IMR-90 (cell line): ENCODE measurements at regions not wholly inside any gene's neighbourhood (a gene's known extent, or its start where the extent isn't known, plus 50 kb on each side); places are given as distances from the start of the nearest gene placed in this dataset.

ENCODE experiments used
- ATAC-seq: fragments of 200-7000 bp; cut with Tn5 transposase; 2 replicates; pipeline ENCODE4 v1.9.1; 2020; ENCODE audit warnings: low read depth, mild to moderate bottlenecking, moderate library complexity
- BruUV-seq: library from RNA; stranded (reverse); fragments of 400-500 nt; replicated peaks from 2 replicates; lab custom pipeline; 2021; lab: Mats Ljungman, UMichigan
- CTCF ChIA-PET: fragments of 300-600 bp; formaldehyde crosslinking; extraction: SDS; loops from one replicate; lab custom pipeline; 2021; ENCODE audit warnings: antibody characterized with exemption; lab: Yijun Ruan, JAX
- POLR2A ChIA-PET: fragments of 300-600 bp; sonication (Branson Sonifier 250); formaldehyde crosslinking; loops from one replicate; lab custom pipeline; 2022; ENCODE audit warnings: antibody characterized with exemption; ENCODE audit not compliant: unreplicated experiment; lab: Charles Lee
- DNase-seq: peaks from one replicate; pipeline ENCODE4 v3.0.0; 2013
- H2AFZ ChIP-seq: replicated peaks from 2 replicates; pipeline ENCODE3; 2013; ENCODE audit warnings: low read length, mild to moderate bottlenecking; ENCODE audit not compliant: poor library complexity
- H2AK5ac ChIP-seq: 2 replicates; pipeline ENCODE4 v1.6.1; 2013; ENCODE audit warnings: low read depth, low read length, inconsistent platforms
- H2AK9ac ChIP-seq: replicated peaks from 2 replicates; pipeline ENCODE3; 2013; ENCODE audit warnings: mild to moderate bottlenecking, low read depth, low read length, moderate library complexity; ENCODE audit not compliant: poor library complexity
- H2BK120ac ChIP-seq: 2 replicates; pipeline ENCODE4 v1.6.1; 2013; ENCODE audit warnings: low read depth, low read length, inconsistent platforms
- H2BK15ac ChIP-seq: 3 replicates; pipeline ENCODE4 v1.6.1; 2013; ENCODE audit warnings: low read depth, low read length, inconsistent platforms
- H2BK20ac ChIP-seq: 2 replicates; pipeline ENCODE4 v1.6.1; 2013; ENCODE audit warnings: low read depth, mild to moderate bottlenecking, inconsistent platforms, low read length, moderate library complexity
- H2BK5ac ChIP-seq: 2 replicates; pipeline ENCODE4 v1.6.1; 2013; ENCODE audit warnings: mild to moderate bottlenecking, low read depth, low read length, inconsistent platforms; ENCODE audit not compliant: poor library complexity, severe bottlenecking
- H3K14ac ChIP-seq: replicated peaks from 2 replicates; pipeline ENCODE4 v1.6.1; 2013; ENCODE audit warnings: low read depth, low read length, inconsistent platforms
- H3K18ac ChIP-seq: 2 replicates; pipeline ENCODE4 v1.6.1; 2013; ENCODE audit warnings: low read depth, low read length, control low read depth
- H3K23ac ChIP-seq: 2 replicates; pipeline ENCODE4 v1.6.1; 2013; ENCODE audit warnings: low read depth, low read length, inconsistent platforms
- H3K27ac ChIP-seq: 2 replicates; pipeline ENCODE4 v1.5.1; 2013; ENCODE audit warnings: mild to moderate bottlenecking, control low read depth, low read length; ENCODE audit not compliant: insufficient read depth
- H3K27me3 ChIP-seq: 2 replicates; pipeline ENCODE4 v1.6.1; 2013; ENCODE audit warnings: low read length; ENCODE audit not compliant: control insufficient read depth, insufficient read depth
- H3K36me3 ChIP-seq: 2 replicates; pipeline ENCODE4 v1.6.1; 2013; ENCODE audit warnings: low read length, mixed read lengths; ENCODE audit not compliant: control insufficient read depth, insufficient read depth
- H3K4ac ChIP-seq: 2 replicates; pipeline ENCODE4 v1.6.1; 2013; ENCODE audit warnings: low read depth, low read length, inconsistent platforms
- H3K4me1 ChIP-seq: 2 replicates; pipeline ENCODE4 v1.6.1; 2013; ENCODE audit warnings: low read length, mixed read lengths; ENCODE audit not compliant: control insufficient read depth, insufficient read depth
- H3K4me2 ChIP-seq: 2 replicates; pipeline ENCODE4 v1.6.1; 2013; ENCODE audit warnings: low read depth, mild to moderate bottlenecking, control low read depth, low read length, moderate library complexity
- H3K4me3 ChIP-seq: 2 replicates; pipeline ENCODE4 v1.5.1; 2013; ENCODE audit warnings: low read depth, mild to moderate bottlenecking, control low read depth, low read length, moderate library complexity; ENCODE audit not compliant: insufficient read depth
- H3K56ac ChIP-seq: 2 replicates; pipeline ENCODE4 v1.6.1; 2013; ENCODE audit warnings: low read length, inconsistent platforms; ENCODE audit not compliant: insufficient read depth; ENCODE audit errors: extremely low read depth
- H3K79me1 ChIP-seq, 2 experiments: 2 replicates each; pipeline ENCODE4 v1.6.1; 2013; ENCODE audit warnings: low read length in 2 of 2, inconsistent platforms in 1 of 2, low read depth in 1 of 2
- H3K9ac ChIP-seq: 2 replicates; pipeline ENCODE4 v1.6.1; 2013; ENCODE audit warnings: low read depth, low read length, control low read depth
- H3K9me1 ChIP-seq: 2 replicates; pipeline ENCODE4 v1.6.1; 2013; ENCODE audit warnings: low read length, inconsistent platforms; ENCODE audit not compliant: insufficient read depth
- H3K9me3 ChIP-seq: 2 replicates; pipeline ENCODE4 v1.6.1; 2013; ENCODE audit warnings: low read length; ENCODE audit not compliant: control insufficient read depth, insufficient read depth
- H4K20me1 ChIP-seq: 2 replicates; pipeline ENCODE4 v1.6.1; 2013; ENCODE audit warnings: low read length, inconsistent platforms; ENCODE audit not compliant: insufficient read depth
- H4K5ac ChIP-seq: 2 replicates; pipeline ENCODE4 v1.6.1; 2013; ENCODE audit warnings: mild to moderate bottlenecking, low read depth, low read length, control low read depth
- H4K8ac ChIP-seq, 2 experiments: 2 replicates each; pipeline ENCODE4 v1.6.1; 2013; ENCODE audit warnings: low read depth in 2 of 2, low read length in 2 of 2, control low read depth in 1 of 2, inconsistent platforms in 1 of 2
- H4K91ac ChIP-seq: 2 replicates; pipeline ENCODE4 v1.6.1; 2013; ENCODE audit warnings: low read depth, low read length, inconsistent platforms; ENCODE audit not compliant: insufficient read depth
- BHLHE40 ChIP-seq: fragments of 150-350 bp; IDR thresholded peaks from 2 replicates; pipeline ENCODE4 v1.6.1; 2016; ENCODE audit warnings: mild to moderate bottlenecking, low read depth, low read length
- CHD1 ChIP-seq: IDR thresholded peaks from 2 replicates; pipeline ENCODE4 v1.6.1; 2012; ENCODE audit warnings: low read depth, low read length, improper control_type of control experiment
- FOS ChIP-seq: fragments of 150-350 bp; IDR thresholded peaks from 2 replicates; pipeline ENCODE4 v1.6.1; 2016; ENCODE audit warnings: low read depth, low read length
- MAFK ChIP-seq: IDR thresholded peaks from 2 replicates; pipeline ENCODE4 v1.6.1; 2012; ENCODE audit warnings: low read depth, low read length, improper control_type of control experiment
- MAZ ChIP-seq: IDR thresholded peaks from 2 replicates; pipeline ENCODE4 v1.6.1; 2012; ENCODE audit warnings: low read depth, mild to moderate bottlenecking, low read length, improper control_type of control experiment, moderate library complexity, borderline replicate concordance
- MXI1 ChIP-seq: IDR thresholded peaks from 2 replicates; pipeline ENCODE4 v1.6.1; 2012; ENCODE audit warnings: low read depth, mild to moderate bottlenecking, low read length, moderate library complexity, borderline replicate concordance
- POLR2A ChIP-seq: IDR thresholded peaks from 2 replicates; pipeline ENCODE4 v1.6.1; 2012; ENCODE audit warnings: mild to moderate bottlenecking, low read depth, low read length
- RCOR1 ChIP-seq: IDR thresholded peaks from 2 replicates; pipeline ENCODE4 v1.6.1; 2012; ENCODE audit warnings: mild to moderate bottlenecking, low read length, improper control_type of control experiment; ENCODE audit not compliant: insufficient replicate concordance
- SMC3 ChIP-seq: fragments of 150-350 bp; IDR thresholded peaks from 2 replicates; pipeline ENCODE4 v1.6.1; 2016; ENCODE audit warnings: low read depth, mild to moderate bottlenecking, antibody characterized with exemption, low read length, moderate library complexity
- WGBS, 2 experiments: methylation state at CpG; one replicate each; pipeline versions ENCODE4 v1.1.5 to v1.1.7; 2013; ENCODE audit warnings: missing lambda C conversion rate in 2 of 2; ENCODE audit not compliant: insufficient read length in 1 of 2; ENCODE audit errors: extremely low coverage in 2 of 2; 5-methylcytosine and 5-hydroxymethylcytosine counted together
- dilution Hi-C: fragments of 300-500 bp; cut with HindIII; formaldehyde crosslinking; loops from one replicate; pipeline ENCODE4 v1.14.3; 2018; ENCODE audit warnings: low sequenced_read_pairs; ENCODE audit not compliant: unreplicated experiment
- in situ Hi-C: fragments of 300-500 bp; cut with MboI; formaldehyde crosslinking; loops from 3 replicates; pipeline ENCODE4 v1.14.3; 2019; ENCODE audit warnings: low sequenced_read_pairs, inconsistent platforms, mixed read lengths
- intact Hi-C: fragments of 100-400 bp; cut with micrococcal nuclease; formaldehyde crosslinking; loops from 2 replicates; pipeline ENCODE4 v1.10.0; 2022
- TF ChIP-seq, protein P1 (sequence below): fragments of 150-350 bp; IDR thresholded peaks from 2 replicates; pipeline ENCODE4 v1.6.1; 2017; ENCODE audit warnings: mild to moderate bottlenecking, antibody characterized with exemption, low read length, low read depth
- TF ChIP-seq, protein P2 (sequence below): fragments of 150-350 bp; IDR thresholded peaks from 2 replicates; pipeline ENCODE4 v1.6.1; 2016; ENCODE audit warnings: low read depth, mild to moderate bottlenecking, low read length, moderate library complexity, borderline replicate concordance

DNA sequence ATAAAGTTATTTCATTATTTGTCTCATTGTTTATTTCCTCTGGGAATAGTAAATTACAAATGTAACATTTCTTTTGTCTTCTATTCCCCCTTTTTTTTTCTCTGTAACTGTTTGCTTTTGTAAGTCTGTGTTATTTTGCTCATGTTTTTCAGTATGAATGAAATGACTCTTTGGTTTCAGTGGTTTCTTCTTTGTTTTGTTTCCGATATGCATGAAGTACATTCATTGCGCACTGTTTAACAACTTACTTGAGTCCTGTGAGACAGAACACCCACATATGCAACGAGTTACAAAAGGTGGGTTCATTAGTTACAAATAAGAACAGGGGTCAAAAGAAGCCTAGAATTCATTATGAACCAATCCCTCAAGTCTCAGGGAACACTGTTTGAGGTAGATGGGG lies 175.0 kb upstream of the UGT8 start:
- no TSS peak for BruUV-seq
- Histone ChIP-seq H4K5ac (no peak overlapping the region), H2BK120ac (no peak overlapping the region), H2AK9ac (no peak overlapping the region), H3K9me1 (no peaks in the 10 kb centered on the region), H2BK20ac (no peak overlapping the region), H2BK15ac (no peak overlapping the region), H2AK5ac (no peak overlapping the region), H3K56ac (no peak overlapping the region), H4K8ac (no peak overlapping the region), H3K23ac (no peak overlapping the region), H3K27me3 (no peaks in the 10 kb centered on the region), H3K9me3 (no peaks in the 10 kb centered on the region), H2BK5ac (no peak overlapping the region), H3K36me3 (no peaks in the 10 kb centered on the region), H3K14ac (no peak overlapping the region), H3K9ac (no peak overlapping the region), H2AFZ (no peak overlapping the region), H3K27ac (no peak overlapping the region), H3K4ac (no peak overlapping the region), H3K4me3 (no peak overlapping the region), H3K79me1 (no peaks in the 10 kb centered on the region), H4K20me1 (no peaks in the 10 kb centered on the region), H3K18ac (no peak overlapping the region), H4K91ac (no peak overlapping the region), H3K4me2 (no peak overlapping the region), H3K4me1 (no peaks in the 10 kb centered on the region)
- ChIA-PET CTCF (no interaction called here), POLR2A (no interaction called here)
- TF ChIP-seq, protein P1, sequence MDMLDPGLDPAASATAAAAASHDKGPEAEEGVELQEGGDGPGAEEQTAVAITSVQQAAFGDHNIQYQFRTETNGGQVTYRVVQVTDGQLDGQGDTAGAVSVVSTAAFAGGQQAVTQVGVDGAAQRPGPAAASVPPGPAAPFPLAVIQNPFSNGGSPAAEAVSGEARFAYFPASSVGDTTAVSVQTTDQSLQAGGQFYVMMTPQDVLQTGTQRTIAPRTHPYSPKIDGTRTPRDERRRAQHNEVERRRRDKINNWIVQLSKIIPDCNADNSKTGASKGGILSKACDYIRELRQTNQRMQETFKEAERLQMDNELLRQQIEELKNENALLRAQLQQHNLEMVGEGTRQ, result no peak
- TF ChIP-seq RCOR1, result no peak
- no peak for TF ChIP-seq POLR2A
- TF ChIP-seq, protein P2, sequence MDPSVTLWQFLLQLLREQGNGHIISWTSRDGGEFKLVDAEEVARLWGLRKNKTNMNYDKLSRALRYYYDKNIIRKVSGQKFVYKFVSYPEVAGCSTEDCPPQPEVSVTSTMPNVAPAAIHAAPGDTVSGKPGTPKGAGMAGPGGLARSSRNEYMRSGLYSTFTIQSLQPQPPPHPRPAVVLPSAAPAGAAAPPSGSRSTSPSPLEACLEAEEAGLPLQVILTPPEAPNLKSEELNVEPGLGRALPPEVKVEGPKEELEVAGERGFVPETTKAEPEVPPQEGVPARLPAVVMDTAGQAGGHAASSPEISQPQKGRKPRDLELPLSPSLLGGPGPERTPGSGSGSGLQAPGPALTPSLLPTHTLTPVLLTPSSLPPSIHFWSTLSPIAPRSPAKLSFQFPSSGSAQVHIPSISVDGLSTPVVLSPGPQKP, result no peak
- no peak for TF ChIP-seq BHLHE40
- TF ChIP-seq MAZ, result no peak
- TF ChIP-seq MXI1, result no peak
- TF ChIP-seq SMC3, result no peak
- no peak for TF ChIP-seq CHD1
- TF ChIP-seq MAFK, result no peak
- TF ChIP-seq FOS, result no peak
- in situ Hi-C loops, result no loop called here
- DNase-seq (no peak), ATAC-seq (no peak)
- dilution Hi-C loops, result no loop called here
- intact Hi-C loops, result no loop called here
- no CpG with 5 or more reads among the region's 3 CpGs for WGBS, 2 experiments
